NCI-H748 (cell line): ENCODE measurements at regions not wholly inside any gene's neighbourhood (a gene's known extent, or its start where the extent isn't known, plus 50 kb on each side); places are given as distances from the start of the nearest gene placed in this dataset.

Experiments
- DNase-seq: peaks from one replicate; lab custom pipeline; 2025; ENCODE audit not compliant: unreplicated experiment; lab: John Stamatoyannopoulos, UW

- no peak for DNase-seq
Measured at GRCh38 chr20:11539450-11539849, 378.2 kb upstream of the BTBD3 start.

GRCh38 chr20:11540558-11540957 is 377.1 kb upstream of the BTBD3 start:
- DNase-seq: no peak

DNA sequence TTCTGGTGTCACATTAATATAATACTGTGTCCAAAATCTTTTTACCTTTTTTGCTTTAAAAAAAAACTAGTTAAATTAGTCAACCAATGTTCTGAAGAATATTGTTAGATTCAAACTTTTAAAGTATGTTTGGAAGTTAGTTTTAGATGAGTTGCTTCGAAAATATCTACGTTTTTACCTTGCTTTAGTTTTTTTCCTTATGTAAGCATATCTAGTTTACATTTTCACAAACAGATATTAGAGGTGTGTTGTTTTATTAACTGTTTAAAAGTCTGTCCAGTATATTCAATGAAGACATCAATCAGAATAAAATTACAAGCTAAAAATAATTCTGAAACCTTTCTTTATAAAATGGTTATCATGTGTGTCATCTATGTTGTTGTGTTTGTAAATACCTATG is 375.0 kb upstream of the BTBD3 start:
- no peak for DNase-seq

DNA sequence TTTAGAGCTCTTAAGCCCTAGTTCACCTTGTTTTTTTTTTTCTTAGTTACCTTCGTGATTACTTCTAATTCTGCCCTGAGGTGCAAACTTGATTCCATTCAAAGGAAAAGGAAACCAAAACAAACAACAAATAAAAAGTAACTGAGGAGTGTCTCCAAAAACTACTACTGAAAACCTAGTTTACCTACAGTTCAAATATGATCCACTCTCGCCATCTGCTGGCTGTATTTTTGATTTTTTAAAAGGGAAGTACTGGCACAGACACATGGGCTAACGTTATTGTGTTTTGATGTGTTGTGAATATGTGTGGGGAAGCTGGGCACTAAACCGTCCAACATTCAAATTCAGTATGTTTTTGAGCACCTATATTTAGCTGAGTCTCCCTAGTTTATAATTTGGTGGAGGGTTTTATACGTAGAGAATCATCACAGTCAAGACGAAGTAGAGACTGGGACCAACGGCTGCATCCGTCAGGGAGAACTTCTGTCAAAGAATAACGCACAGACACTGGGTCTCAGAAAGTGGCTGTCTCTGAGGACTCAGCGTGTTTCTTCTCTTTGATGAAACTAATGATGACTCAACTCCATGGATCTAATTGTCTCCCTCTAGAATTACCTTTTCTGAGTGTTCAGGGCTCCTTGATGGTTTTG is 373.5 kb upstream of the BTBD3 start:
- DNase-seq: peak; percentile 88

GRCh38 chr20:11546939-11547338 is 370.8 kb upstream of the BTBD3 start:
- peak; percentile 39 for DNase-seq

GRCh38 chr20:11549172-11550103 is 368.3 kb upstream of the BTBD3 start:
- DNase-seq: peak; percentile 77

GRCh38 chr20:11550657-11551338 is 366.9 kb upstream of the BTBD3 start:
- DNase-seq: no peak

- no peak for DNase-seq
Measured at GRCh38 chr20:11551479-11551878, 366.2 kb upstream of the BTBD3 start.

- peak; percentile 79 for DNase-seq
Measured at GRCh38 chr20:11553603-11554002, 364.1 kb upstream of the BTBD3 start.

DNA sequence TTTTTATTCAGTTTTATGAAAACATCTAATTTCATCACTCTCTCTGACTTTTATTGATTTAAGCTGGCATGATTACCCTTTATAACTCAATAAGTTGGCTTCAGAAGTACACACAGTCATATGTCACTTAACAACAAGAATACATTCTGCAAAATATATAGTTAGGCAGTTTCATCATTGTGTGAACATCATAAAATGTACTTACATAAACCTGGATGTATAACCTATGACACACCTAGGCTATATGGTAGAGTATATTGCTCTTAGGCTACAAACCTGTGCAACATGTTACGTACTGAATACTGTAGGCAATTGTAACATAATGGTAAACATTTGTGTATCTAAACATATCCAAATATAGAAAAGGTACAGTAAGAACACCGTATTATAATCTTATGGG is 362.2 kb upstream of the BTBD3 start:
- no peak for DNase-seq

- DNase-seq: peak; percentile 62
Measured at GRCh38 chr20:11556410-11556809, 361.3 kb upstream of the BTBD3 start.

GRCh38 chr20:11564491-11564890 is 353.2 kb upstream of the BTBD3 start:
- DNase-seq: no peak

GRCh38 chr20:11569163-11569562 is 348.5 kb upstream of the BTBD3 start:
- DNase-seq: peak; percentile 60

GRCh38 chr20:11573507-11573906 is 344.2 kb upstream of the BTBD3 start:
- DNase-seq: no peak

DNA sequence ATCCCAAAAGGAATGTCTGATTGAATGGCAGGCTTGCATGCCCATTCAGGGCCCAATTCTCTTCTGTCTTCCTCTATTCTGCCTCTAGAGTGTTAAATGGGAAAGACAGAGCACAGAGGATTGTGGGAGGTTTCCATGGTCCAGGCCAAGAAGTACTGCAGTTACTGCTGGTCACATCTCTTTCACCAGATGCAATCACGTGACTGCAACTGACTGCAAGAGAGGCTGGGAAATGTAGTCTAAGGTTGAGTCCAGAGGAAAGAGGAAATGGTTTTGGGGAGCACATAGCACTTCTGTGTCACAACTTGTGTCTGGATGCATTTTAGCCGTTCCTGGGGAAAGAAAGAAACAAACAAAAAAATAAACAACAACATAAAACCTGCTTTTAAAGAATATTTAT is 336.4 kb upstream of the BTBD3 start:
- DNase-seq: no peak

DNA sequence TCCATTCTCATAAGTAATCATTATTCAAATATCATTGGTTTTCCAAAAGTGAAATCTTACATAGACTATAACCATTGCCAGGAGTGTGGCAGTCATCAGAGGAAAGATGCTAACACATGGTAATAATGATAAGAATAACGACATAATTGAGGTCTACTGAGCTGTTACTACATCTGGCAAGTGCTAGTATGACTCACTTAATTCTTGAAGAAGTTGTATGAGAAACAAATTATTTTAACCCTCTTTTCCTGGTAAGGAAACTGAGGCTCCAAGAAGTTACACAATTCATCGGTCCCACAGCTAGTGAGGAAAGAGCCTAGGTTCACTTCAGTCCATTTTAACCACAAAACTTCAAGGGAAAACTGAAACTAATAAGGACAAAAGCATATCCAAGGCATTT is 335.6 kb upstream of the BTBD3 start:
- DNase-seq: no peak

GRCh38 chr20:11585752-11586352 is 331.8 kb upstream of the BTBD3 start:
- peak; percentile 82 for DNase-seq

DNA sequence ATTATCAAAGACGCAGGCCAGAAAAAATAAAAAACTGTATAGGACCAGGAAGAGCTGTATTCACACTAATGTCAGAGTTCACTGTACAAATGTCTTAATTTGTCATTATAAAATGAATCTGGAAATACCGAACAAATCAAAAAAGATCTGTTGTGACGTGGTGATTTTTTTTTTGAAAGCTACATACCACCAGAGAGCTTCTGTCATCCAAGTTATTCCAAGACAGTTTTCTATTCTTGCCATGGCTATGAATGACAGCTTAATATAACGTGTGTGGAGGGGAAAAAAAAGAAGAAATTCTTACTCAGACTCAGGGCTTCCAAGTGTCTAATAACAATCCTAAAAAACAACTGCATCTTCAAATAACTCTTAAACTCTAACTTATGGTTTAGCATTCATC is 328.8 kb upstream of the BTBD3 start:
- DNase-seq: no peak

DNA sequence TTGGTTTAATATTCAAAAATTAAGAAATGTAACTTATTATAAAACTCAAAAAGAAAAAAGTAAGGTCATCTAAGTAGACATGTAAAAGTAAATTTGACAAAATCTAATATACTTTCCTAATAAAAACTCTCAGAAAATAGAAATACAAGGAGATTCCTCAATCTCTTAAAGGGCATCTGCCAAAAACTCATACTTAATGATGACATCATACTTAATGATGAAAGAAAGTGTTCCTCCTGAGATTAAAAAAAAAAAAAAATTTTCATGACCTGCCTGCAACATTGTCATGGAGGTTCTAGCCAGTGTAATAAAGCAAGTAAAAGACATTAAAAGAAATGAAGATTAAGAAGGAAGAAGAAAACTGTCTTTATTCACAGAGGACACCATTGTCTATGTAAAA is 325.7 kb upstream of the BTBD3 start:
- no peak for DNase-seq

DNA sequence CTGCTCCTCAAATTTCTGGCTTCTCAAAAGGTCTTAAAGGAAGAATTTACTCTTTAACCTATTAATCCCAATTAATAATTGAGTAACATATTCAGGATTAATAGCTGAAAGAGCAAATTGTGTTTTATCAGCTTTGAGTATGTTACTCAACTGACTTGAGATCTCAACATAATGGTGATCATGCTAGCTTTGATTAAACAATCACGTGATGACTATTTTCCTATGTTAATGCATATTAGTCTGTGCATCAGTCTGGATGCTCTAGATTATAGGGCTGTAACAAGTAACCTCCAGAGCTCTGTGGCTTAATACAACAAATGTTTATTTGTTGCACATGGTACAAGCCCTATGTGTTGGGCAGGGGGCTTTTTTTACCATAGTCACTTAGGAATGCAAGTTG is 313.4 kb upstream of the BTBD3 start:
- DNase-seq: no peak

DNA sequence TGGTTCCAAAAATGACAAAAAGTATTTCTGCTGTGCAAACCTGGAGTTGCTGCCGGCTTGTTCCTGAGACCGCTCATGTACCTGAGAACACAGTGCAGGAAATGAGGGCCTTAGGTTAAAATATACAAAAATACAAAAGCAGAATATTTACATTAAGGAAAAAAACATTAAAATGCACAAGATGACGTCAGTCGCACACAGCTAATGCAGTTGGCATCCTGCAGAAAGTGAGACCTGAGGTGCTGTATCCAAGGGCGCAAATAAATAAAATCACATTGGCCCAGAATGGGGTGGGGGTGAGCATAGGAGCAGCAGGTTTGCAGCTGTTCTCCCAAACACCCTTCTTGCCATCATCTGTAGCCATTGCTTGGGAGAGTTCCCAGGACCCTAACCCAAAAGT is 310.6 kb upstream of the BTBD3 start:
- DNase-seq: no peak
